Non-pigmented ciliary epithelial cell (primary cell): ENCODE measurements at regions not wholly inside any gene's neighbourhood (a gene's known extent, or its start where the extent isn't known, plus 50 kb on each side); places are given as distances from the start of the nearest gene placed in this dataset.

ENCODE experiments used
- DNase-seq: peaks from one replicate; pipeline ENCODE4 v3.0.0-alpha.2; 2010; ENCODE audit warnings: low read depth

DNA sequence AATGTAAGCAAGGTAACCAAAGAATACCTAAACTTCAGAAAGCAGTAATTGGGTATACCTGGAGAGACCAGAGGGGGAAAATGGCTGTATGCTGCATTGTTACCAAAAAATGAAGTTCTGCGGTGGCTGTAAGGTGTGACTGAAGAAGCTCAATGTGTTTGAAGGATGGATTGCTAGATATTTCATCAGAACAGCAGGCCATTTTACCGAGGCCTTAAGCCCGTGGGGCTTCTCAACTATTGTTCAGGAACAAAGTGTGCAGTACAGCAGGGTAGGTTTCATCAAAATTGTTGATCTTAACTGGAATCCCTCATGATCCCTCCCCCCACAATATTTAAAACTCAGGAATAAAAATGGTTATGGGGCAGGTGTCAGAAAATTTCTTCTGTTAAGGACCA is 204.0 kb upstream of the GHITM start:
- DNase-seq, result no peak

DNA sequence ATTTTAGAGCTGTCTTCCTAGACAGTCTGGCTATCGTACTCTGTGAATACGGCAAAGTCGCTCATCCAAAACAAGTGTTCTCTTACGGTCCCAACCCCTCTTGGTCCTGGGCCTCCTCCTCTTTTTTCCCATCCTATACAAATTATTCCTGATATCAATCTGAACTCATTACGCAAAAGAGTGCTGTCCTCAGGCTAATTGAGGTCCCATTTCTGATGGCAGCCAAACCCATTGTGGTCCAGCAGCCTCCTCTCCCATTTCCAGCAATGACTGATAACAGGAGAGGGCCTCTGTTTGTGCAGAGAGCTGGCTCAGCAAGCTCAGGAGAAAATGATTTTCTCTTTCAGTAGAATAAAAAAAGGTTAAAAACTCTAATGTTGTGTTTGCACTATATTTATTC is 203.4 kb upstream of the GHITM start:
- no peak for DNase-seq

DNA sequence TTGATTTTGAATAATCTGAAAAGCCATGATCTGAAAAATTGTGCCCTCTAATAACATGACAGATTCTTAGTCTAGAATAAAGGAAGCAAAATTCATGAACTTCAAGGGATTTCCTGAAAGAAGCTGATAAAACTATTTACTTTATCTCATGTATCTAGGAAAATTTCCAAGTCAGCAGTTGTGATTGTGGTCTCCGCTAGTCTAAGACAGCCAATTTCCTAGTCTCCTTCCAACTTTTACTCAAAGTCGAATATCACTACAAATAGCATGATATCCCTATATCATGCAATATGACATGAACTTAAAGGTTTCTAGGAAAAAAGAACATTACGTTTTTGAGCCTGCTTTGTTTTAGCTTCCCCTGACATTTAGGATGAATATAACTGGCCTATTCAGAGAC is 202.1 kb upstream of the GHITM start:
- DNase-seq, result no peak

DNA sequence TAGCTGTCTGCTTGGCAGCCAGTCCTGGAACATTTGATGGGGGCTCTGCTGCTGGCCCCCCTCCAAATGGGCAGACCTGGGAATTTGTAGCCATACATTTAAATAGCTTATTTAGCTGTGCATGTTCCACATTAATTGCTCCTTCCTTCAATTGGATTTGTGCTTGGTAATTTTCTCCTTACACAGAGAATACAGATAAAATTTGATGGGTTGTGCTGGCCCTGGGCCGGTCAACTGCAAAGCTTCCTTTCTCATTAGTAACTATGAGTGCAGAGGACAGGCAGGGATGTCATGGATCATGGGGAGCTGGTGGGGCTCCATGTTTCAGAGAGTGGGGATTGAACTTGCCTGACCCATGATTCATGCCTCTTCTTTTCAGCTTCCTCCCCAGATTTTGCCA is 201.5 kb upstream of the GHITM start:
- no peak for DNase-seq

DNA sequence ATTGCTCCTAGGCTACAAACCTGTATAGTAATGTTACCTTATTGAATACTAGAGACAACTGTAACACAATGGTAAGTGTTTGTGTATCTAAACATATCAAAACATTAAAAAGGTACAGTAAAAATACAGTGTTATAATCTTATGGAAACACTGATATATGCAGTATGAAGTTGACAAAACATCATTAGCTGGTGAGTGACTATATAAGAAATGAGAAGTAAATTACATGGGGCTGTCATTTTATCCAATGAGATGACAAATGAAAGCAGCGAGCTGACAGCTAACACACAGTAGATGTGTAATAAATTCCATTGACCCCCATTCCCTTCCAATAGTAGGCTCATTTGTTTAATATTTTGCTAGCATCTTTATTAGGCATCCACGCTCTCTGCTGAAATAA is 198.1 kb upstream of the GHITM start:
- DNase-seq, result no peak

DNA sequence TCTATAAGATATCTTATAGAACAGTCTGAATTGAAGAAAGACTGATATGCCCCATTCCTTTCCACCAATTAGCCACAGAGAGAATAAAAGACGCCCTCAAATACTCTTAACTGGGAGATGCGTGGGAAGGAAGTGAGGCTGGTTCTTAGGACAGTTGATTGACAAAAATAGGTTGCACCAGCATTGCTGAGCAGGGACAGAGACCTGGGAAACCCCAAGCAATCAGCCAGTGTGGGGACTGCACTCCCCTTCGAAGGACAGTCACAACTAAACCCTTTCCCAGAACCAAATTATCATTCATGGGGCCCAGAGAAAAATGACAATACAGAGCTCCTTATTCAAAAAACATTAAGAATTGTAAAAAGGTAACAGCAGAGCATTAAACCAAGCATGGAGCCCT is 196.9 kb upstream of the GHITM start:
- DNase-seq, result no peak

DNA sequence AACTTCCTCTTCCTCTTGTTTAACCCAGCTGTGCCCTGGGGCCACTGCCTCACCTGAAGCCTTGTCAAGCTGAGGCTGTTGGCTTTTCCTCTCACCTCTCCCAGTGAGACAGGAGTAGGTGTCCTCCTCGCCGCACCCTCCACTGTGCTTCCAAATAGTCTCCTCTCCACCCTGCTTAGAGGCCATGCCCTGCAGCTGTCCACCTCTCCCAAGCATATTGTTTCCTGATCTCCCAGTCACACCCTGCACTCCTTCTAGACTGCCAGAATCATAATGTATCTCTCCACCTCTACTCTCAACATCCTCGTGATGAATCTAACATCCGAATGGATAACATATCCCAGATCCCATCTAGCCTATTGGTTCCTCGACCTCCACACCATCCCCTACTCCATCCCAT is 196.3 kb upstream of the GHITM start:
- no peak for DNase-seq

DNA sequence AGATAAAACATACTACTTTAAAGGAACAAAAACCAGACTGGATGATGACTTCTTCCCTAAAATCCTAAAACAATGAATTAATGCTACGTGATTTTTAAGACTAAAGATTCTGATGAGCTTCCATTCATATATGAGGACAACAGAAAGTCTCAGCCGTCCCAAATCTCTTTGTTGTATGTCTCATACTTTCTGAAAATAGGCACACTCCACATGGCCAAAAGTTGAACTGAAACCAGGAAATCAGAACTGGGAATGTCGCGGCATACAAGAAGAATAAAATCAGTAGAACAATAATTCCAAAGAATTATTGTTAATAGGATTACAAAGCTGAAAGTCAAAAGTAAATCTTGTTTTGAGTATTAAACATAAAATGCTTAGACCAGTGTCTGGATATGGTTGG is 195.4 kb upstream of the GHITM start:
- no peak for DNase-seq

DNA sequence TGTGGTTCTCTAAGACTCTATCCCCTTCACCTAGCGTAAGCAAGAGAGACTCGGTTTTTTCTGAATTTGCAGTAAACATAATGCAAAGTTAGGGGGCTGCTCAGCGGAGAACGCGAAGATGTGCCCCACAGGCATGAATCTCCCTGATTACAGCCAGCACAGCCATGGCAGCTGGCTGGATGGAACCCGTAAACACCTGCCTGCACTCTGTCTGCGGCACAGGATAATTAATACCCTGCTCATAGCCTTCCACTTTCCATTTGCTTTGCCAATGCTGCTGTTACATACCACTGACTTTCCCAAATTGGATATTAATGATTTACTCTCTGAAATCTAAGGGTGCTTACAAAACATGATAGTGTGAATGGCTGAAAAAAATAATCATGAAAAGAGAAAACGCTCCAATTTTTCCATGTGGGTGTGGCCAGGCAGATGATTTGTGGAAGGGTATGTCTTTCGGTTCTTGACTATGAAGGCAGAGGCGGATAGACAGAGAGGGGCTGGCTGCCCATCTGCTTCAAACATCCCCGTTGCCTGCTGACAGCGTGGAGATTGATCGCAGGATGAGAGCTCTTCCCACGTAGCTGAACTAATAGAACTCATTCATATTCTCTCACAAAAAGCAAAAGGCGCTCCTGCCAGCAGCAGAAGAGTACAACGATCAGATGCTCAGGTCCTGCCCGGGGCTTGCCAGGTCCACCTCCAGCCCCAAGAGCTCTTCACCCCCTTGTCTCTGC is 193.2 kb upstream of the GHITM start:
- no peak for DNase-seq

DNA sequence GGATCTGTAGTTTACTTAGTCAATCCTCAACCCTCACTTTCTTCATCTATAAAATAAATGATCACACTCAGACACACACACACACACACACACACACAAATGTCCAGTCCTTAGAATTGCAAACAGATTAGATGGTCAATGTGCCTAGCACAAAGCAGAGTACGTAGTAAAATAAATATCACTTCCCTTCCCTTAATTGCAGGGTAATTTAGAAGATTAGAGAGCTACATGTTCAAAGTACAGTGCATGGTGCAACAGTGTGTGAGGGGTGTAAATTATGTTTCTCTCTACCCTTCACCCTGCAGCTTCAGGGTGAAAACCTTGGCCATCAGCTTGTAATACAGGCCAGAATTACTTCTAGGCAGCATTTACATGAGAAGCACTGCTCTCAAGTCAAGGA is 187.0 kb upstream of the GHITM start:
- DNase-seq, result no peak

DNA sequence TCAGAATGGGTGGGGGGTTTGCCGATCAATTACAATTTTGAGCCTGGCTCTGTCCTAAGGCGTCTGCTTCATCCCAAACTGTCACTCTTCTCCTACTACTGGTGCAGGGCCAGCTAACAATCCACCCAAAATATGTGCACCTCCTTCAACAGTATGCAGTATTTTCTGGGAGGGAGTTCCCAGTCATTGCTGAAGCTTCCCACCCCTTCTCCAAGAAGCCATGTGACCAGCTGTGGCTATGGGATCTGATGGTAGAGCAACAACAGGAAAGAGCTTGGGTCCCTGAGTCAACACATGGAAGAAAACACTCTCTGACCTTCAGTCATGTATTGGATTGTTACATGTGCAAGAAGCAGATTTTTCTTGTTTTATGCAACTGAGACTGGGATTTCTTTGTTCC is 185.7 kb upstream of the GHITM start:
- no peak for DNase-seq

DNA sequence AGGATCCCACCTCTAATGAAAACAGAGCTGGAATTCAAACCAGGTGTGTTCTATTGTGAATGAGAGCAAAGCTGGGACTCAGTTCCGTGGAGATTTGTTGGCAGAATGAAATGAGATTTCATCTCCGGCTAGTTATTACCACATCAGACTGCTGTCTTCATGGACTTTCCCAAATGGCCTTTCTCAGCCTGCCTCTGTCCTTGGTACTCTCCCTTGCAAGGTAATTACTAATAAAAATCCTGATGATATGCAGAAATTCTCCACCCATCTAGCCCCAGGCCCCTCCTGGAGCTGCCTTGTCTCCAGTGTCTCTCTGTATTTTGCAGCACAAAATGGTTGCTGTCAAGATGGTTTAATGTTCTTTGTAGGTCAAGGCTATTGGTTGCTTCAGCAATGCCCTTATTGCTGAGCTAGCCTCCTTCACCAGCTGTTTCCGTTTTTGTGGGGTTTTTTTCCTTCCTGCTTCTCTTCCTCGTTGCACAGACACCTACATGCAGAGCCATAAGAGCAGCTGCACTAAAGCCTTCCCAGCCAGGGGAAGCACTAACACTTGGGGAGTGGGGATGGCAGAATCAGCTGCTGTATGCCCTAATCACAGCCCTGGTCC is 185.0 kb upstream of the GHITM start:
- DNase-seq, result no peak

DNA sequence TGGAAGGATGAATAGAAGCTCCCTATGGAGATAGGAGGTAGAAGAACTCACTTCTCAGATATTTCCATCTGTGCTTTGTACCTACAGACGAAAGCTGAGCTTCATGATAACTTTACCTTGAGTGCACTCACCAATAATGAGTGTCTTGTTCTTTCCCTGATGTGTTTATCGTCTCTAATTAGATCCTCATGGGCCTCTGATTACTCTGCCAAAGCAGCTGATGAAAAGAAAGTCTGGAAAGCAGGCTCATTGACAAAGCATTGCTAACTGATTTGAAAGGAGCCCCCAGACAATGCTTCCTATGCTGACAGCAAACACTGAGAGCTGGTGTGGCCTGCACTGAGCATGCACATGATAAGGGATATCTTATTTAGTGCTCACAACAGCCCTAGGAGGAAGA is 183.9 kb upstream of the GHITM start:
- DNase-seq, result no peak

DNA sequence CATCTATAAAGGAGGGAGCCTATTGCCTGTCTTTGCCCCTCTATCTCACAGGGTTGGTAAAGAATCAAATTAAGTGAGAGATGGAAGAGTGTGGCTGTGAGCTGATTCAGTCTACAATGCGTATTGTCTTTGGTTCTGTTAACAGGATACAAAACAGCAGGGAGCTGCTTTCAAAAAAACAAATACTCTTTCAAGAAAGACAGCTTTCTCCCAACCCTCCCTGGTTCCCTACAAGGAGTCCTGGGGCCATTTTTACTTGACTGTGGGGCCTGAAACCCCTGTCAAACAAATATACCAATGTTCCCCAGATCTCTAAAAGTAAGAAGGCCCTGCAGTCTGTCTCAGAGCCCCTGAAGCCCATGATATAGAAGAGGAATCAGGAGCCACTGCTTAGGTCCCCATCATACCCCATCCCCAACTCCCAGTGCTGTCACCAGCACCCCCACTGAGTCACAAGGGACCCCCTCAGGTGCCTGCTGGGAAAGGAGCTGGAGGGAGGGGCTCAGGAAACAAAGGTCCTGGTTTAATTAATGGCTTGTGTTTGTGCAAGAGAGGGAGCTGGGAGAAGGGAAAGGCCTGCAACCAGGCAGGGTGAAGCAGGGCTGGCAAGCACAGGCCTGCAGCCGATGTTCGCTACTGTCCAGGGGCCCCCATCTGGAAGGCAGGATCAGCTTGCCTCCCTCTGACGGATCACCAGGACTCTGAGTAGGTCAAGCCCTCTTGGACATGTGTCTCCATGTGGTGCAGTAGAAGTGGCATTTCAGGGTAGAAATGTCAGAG is 182.0 kb upstream of the GHITM start:
- DNase-seq, result no peak

DNA sequence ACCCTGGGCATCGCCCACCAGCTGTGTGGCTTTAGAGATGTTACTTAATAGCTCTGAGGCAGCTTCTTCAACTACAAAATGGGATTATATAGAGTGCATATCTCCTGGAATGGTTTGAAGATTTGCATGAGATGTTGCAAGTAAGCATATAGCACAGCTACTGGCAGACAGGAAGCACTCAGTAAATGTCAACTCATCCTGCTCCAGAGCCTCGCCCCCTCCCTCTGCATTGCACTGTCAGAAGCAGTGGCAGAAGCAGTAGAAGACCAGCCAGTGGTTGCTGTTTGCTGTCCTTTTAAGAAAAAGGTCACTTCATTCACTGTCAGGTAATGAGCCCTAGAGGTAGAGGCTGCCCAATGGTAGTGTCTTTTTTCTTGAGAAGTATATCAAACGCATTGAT is 180.0 kb upstream of the GHITM start:
- no peak for DNase-seq

DNA sequence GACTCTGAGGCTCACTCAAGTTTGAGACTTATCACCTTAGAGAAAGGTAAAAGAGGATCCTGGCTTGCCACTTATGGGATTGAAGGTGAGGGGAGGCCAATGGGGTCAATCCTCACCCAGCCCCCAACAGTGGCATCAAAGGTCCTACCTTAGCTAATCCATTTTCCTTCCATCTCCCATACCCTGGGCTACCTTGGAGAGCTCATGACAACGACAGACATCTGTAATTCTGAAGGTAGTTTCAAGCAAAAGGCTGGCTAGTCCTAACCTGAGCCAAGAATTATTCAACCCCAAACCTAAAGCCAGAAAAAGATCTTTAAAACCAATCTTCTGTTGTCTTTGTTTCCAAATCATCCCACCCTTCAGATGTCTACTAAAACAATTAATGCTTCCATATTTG is 179.2 kb upstream of the GHITM start:
- DNase-seq, result no peak

DNA sequence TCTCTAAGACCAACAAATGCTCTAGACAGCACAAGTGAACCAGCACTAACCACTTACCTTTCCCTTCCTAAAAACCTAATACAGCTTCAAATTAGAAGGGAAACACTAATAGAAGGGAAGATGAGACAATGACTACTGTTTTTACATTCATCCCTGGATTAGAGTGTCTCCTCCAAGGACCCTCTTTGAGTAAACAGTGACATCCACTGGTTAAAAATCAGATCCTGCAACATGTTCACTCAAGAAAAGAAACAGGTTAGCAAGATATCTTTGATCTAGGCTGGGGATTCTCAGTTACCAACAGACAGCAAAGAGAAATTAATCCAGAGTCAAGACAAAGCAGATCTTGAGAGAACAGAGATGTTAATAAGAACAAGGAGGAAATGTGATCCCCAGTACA is 177.7 kb upstream of the GHITM start:
- no peak for DNase-seq

DNA sequence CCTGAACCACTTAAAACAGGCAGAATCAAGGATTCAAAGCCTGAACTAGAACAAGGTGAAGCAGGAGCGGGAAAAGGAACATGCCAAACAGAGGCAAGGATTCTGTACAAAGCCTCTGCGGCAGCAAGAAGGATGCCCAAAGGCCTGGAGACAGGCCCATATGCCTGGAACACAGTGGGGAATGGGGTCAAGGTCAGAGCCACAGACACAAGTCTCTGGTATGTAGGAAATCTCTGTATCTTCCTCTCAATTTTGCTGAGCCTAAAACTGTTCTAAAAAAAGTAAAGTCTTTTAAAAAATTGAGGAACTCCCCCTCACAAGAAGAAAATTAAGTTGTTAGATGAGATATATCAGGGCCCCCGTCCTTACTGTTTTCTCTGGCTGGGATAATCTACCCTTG is 175.9 kb upstream of the GHITM start:
- DNase-seq, result no peak

DNA sequence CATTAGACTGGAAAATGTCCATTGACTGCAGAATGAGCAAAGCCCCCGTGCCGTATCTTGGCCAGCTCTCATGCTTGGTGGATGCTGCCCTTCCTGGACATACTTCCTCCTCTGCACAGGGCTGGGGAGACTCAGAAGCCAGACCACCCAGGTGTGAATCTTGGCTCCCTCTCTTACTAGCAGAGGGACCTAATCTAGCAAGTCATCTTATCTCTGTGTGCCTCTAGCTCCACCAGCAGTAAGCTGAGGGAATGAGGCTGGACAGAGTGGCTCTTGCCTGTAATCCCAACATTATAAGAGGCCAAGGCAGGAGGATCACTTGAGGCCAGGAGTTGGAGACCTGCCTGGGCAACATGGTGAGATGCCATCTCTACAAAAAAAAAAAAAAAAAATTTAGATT is 173.8 kb upstream of the GHITM start:
- no peak for DNase-seq

DNA sequence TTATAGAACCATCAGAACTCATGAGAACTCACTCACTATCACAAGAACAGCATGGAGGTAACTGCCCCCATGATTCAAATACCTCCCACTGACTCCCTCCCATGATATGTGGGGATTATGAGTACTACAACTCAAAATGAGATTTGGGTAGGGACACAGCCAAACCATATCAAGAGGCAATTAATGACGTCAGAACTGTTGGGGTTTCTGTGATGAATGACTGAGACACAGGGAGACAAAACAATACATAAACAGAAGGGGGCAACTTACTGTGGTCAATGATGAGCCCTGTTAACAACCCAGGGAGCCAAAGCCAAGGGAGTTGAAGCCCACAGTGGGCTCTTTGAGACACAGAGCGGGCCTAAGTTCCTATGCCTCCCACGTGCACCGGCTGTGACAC is 171.3 kb upstream of the GHITM start:
- no peak for DNase-seq

DNA sequence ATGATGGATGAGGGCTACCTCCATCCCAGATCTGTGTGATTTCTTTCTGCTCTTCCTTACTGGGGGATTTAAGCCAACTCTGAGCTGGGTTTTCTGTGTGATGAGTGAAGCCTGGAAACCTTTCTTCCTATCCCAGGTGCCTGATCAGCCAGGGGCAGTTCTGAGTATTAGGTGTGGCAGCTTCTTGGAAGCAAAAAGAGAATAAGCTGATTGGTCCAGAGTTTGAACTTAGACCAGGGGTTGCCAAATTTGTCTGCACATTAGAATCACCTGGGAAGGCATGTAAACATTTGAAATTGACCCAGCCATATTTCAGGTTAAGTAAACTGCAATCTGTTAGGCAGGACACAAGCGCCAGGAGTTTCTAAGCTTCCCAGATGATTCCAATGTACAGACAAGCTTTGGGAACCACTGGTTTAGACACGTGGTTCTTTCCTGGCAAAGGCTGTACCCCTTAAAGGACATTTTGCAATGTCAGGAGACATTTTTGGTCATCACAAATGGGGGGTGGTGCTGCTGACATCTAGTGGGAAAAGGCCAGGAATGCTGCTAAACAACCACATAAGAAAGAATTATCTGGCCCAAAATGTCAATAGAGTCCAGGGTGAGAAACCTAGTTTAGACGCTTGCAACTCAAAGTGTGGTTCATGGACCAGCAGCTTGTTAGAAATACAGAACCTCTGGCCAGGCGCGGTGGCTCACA is 160.5 kb upstream of the GHITM start:
- no peak for DNase-seq

DNA sequence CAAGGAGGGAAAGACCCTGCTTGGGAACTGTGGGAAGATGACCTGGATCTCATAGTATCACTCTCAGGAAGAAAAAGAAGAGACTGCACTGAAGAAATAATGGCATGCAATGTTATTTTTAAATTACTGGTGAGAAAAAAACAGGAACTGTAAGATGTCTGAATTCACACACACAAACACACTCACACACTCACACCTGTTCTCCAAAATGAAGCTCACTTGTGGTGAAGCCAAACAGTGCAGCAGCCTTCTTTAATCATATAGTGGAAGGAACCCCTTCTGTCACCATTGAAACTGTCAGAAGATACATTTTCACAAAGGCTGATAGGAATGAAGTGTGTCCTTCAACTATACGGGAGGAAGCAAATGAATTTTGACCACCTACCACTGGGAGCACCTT is 156.5 kb upstream of the GHITM start:
- DNase-seq, result no peak
